Loucy (cell line): ENCODE measurements at regions not wholly inside any gene's neighbourhood (a gene's known extent, or its start where the extent isn't known, plus 50 kb on each side); places are given as distances from the start of the nearest gene placed in this dataset.

Experiments used
- H2AFZ ChIP-seq: fragments of 200-600 bp; sonication (generic); 2 replicates; pipeline ENCODE4 v1.6.0; 2016; ENCODE audit warnings: antibody characterized with exemption, mild to moderate bottlenecking, low read length, moderate library complexity
- H3F3A ChIP-seq: fragments of 200-600 bp; 2 replicates; pipeline ENCODE4 v1.6.0; 2016; ENCODE audit warnings: antibody characterized with exemption, low read depth, mild to moderate bottlenecking
- H3K27me3 ChIP-seq: fragments of 200-600 bp; sonication (generic); 2 replicates; pipeline ENCODE4 v1.6.1; 2014; ENCODE audit warnings: low read length, mild to moderate bottlenecking; ENCODE audit not compliant: insufficient read depth, poor library complexity, severe bottlenecking
- H3K36me3 ChIP-seq: fragments of 200-600 bp; sonication (generic); 2 replicates; pipeline ENCODE4 v1.6.1; 2016; ENCODE audit warnings: low read length; ENCODE audit not compliant: insufficient read depth
- H3K4me1 ChIP-seq: fragments of 200-600 bp; sonication (generic); 2 replicates; pipeline ENCODE4 v1.5.1; 2014; ENCODE audit warnings: low read length, mild to moderate bottlenecking; ENCODE audit not compliant: insufficient read depth, poor library complexity, severe bottlenecking
- H3K4me2 ChIP-seq: fragments of 200-600 bp; sonication (generic); 2 replicates; pipeline ENCODE4 v1.6.0; 2014; ENCODE audit warnings: antibody characterized with exemption, low read length, low read depth, mild to moderate bottlenecking; ENCODE audit not compliant: poor library complexity, severe bottlenecking
- H3K4me3 ChIP-seq: fragments of 200-600 bp; sonication (generic); 2 replicates; pipeline ENCODE4 v1.5.1; 2014; ENCODE audit warnings: low read length, mild to moderate bottlenecking, mixed read lengths; ENCODE audit not compliant: poor library complexity, severe bottlenecking
- H3K79me2 ChIP-seq: fragments of 200-600 bp; sonication (generic); 2 replicates; pipeline ENCODE4 v1.6.1; 2014; ENCODE audit warnings: low read length; ENCODE audit not compliant: insufficient read depth
- H3K9ac ChIP-seq: fragments of 200-600 bp; sonication (generic); 2 replicates; pipeline ENCODE4 v1.6.0; 2014; ENCODE audit warnings: mild to moderate bottlenecking, low read depth, low read length, moderate library complexity; ENCODE audit not compliant: poor library complexity, severe bottlenecking
- H3K9me2 ChIP-seq: fragments of 200-600 bp; sonication (generic); replicated peaks from 2 replicates; pipeline ENCODE4 v1.6.1; 2016; ENCODE audit warnings: low read depth, low read length, mixed read lengths
- H3K9me3 ChIP-seq: fragments of 200-600 bp; sonication (generic); 2 replicates; pipeline ENCODE4 v1.6.1; 2014; ENCODE audit warnings: mild to moderate bottlenecking, antibody characterized with exemption, low read length, low read depth; ENCODE audit not compliant: insufficient read depth
- H4K20me1 ChIP-seq: fragments of 200-600 bp; sonication (generic); 2 replicates; pipeline ENCODE4 v1.6.0; 2014; ENCODE audit warnings: antibody characterized with exemption, low read length, mild to moderate bottlenecking; ENCODE audit not compliant: insufficient read depth, poor library complexity, severe bottlenecking
- CTCF ChIP-seq: fragments of 200-600 bp; sonication (generic); conservative IDR thresholded peaks from 2 replicates; pipeline ENCODE4 v1.5.1; 2014; ENCODE audit warnings: mild to moderate bottlenecking, antibody characterized with exemption, low read length
- EZH2phosphoT487 ChIP-seq: fragments of 200-600 bp; IDR thresholded peaks from 2 replicates; pipeline ENCODE4 v1.6.1; 2018; ENCODE audit warnings: antibody characterized with exemption, mild to moderate bottlenecking, moderate library complexity, borderline replicate concordance

- H3K9me2 ChIP-seq = no peaks in the 10 kb centered on the region
Observed at GRCh38 chr7:17085186-17085585, 203.4 kb upstream of the AGR3 start.

DNA sequence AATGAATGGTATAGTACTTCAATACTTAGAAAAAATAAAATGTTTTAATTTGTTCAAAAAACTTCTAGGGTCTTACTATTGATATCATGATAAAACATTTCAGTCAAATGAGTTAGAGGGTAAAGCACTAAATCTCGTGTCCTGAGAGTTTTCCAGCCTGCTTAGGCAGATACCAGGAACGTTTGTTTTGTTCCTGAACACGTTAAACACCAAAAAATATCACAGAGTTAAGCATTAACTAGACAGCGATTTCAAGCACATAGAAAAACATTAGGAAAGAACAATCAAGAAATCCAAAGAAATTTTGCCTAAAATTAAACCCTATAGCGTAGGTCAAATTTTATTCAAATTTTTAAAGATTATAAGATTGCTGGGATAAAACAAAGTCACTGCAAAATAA, 204.6 kb upstream of the AGR3 start:
- no peaks in the 10 kb centered on the region for H3K27me3 ChIP-seq
- H3K9me2 ChIP-seq = no peaks in the 10 kb centered on the region
- H3K9ac ChIP-seq = no peak overlapping the region
- H3K4me1 ChIP-seq = no peaks in the 10 kb centered on the region
- H3K4me2 ChIP-seq = no peak overlapping the region
- no peaks in the 10 kb centered on the region for H4K20me1 ChIP-seq
- no peaks in the 10 kb centered on the region for H3K36me3 ChIP-seq
- TF ChIP-seq EZH2phosphoT487 (no peak), CTCF (no peak)
- H3F3A ChIP-seq = no peaks in the 10 kb centered on the region
- H2AFZ ChIP-seq = no peak overlapping the region
- no peak overlapping the region for H3K4me3 ChIP-seq
- H3K79me2 ChIP-seq = no peaks in the 10 kb centered on the region
- no peaks in the 10 kb centered on the region for H3K9me3 ChIP-seq

More at GRCh38 chr7:17085186-17085585, 203.4 kb upstream of the AGR3 start:
- Histone ChIP-seq H3K9me3 (no peaks in the 10 kb centered on the region), H3K36me3 (no peaks in the 10 kb centered on the region), H3K4me3 (no peak overlapping the region), H3K9ac (no peak overlapping the region), H3K27me3 (no peaks in the 10 kb centered on the region), H3F3A (no peaks in the 10 kb centered on the region), H3K4me2 (no peak overlapping the region), H3K79me2 (no peaks in the 10 kb centered on the region), H3K4me1 (no peaks in the 10 kb centered on the region), H4K20me1 (no peaks in the 10 kb centered on the region), H2AFZ (no peak overlapping the region)
- TF ChIP-seq CTCF = no peak
- TF ChIP-seq EZH2phosphoT487 = no peak

GRCh38 chr7:17090751-17091150, 207.7 kb upstream of the AHR start:
- Histone ChIP-seq H3K4me1 (no peaks in the 10 kb centered on the region), H3K36me3 (no peaks in the 10 kb centered on the region), H4K20me1 (no peaks in the 10 kb centered on the region), H2AFZ (no peak overlapping the region), H3K9me3 (no peaks in the 10 kb centered on the region), H3F3A (no peaks in the 10 kb centered on the region), H3K9ac (no peak overlapping the region), H3K79me2 (no peaks in the 10 kb centered on the region), H3K9me2 (no peaks in the 10 kb centered on the region), H3K27me3 (no peaks in the 10 kb centered on the region), H3K4me3 (no peak overlapping the region), H3K4me2 (no peak overlapping the region)
- no peak for TF ChIP-seq EZH2phosphoT487
- no peak for TF ChIP-seq CTCF
